Tibial artery (tissue), 4 donors: ENCODE measurements at regions not wholly inside any gene's neighbourhood (a gene's known extent, or its start where the extent isn't known, plus 50 kb on each side); places are given as distances from the start of the nearest gene placed in this dataset.
"Not testable (repeated sequence)": the region's sequence is repeated elsewhere in the genome, so short reads cannot be mapped to it uniquely, and the experiment has no call there.

Source experiments
- DNase-seq, 2 donors: peaks; one replicate each; pipeline ENCODE4 v3.0.0-alpha.2; 2019
- H3K27ac ChIP-seq, 2 donors: fragments of 200-600 bp; sonication (generic) in 1 of 2; 1 replicate in 1 of 2; 2 replicates in 1 of 2; pipeline ENCODE4 v1.5.1; 2018 to 2019; ENCODE audit warnings: mild to moderate bottlenecking in 1 of 2
- H3K27me3 ChIP-seq, 2 donors: fragments of 200-600 bp; sonication (generic) in 1 of 2; one replicate each; pipeline versions ENCODE4 v1.5.1 to v1.6.0; 2016 to 2019
- H3K36me3 ChIP-seq, 3 donors: fragments of 200-600 bp; sonication (generic) in 2 of 3; one replicate each; pipeline ENCODE4 v1.5.1; 2016 to 2019; ENCODE audit warnings: mild to moderate bottlenecking in 2 of 3
- H3K4me1 ChIP-seq, 4 donors: fragments of 200-600 bp; sonication (generic) in 2 of 4; 1 replicate in 3 of 4; 2 replicates in 1 of 4; pipeline ENCODE4 v1.5.1; 2016 to 2019
- H3K4me3 ChIP-seq, 2 donors: fragments of 200-600 bp; sonication (generic) in 1 of 2; 1 replicate in 1 of 2; 2 replicates in 1 of 2; pipeline ENCODE4 v1.5.1; 2018 to 2019; ENCODE audit warnings: mild to moderate bottlenecking in 2 of 2
- H3K9me3 ChIP-seq, 3 donors: fragments of 200-600 bp; sonication (generic) in 1 of 3; one replicate each; pipeline ENCODE4 v1.5.1; 2016 to 2019
- CTCF ChIP-seq, 2 experiments: fragments of 200-600 bp in 1 of 2; fragments of 450-650 bp in 1 of 2; IDR thresholded peaks; one replicate each; pipeline ENCODE4 v1.5.1; 2017 to 2019; ENCODE audit warnings: antibody characterized with exemption in 2 of 2, mild to moderate bottlenecking in 1 of 2, moderate library complexity in 1 of 2
- intact Hi-C: fragments of 100-400 bp; cut with DNase I; formaldehyde crosslinking; loops from one replicate; pipeline ENCODE4 v1.15.0; 2023; ENCODE audit warnings: low total_unique reads

- intact Hi-C loops, result no loop called here
- Histone ChIP-seq H3K4me3 (no peak overlapping the region), H3K27me3 (no peaks in the 10 kb centered on the region), H3K27ac (no peak overlapping the region), H3K36me3 (no peaks in the 10 kb centered on the region), H3K9me3 (peaks cover 0 to 3% (median 0%) of the 10 kb centered on the region in 3 donors), H3K4me1 (no peaks in the 10 kb centered on the region)
- no peak for DNase-seq
- TF ChIP-seq CTCF (IDR thresholded peaks at IDR 0.05), result peak; percentile 44 to 47
Observed at GRCh38 chr3:155995525-155996370, 124.6 kb upstream of the KCNAB1 start.

GRCh38 chr3:155996882-155997281 lies 123.5 kb upstream of the KCNAB1 start:
- no peak overlapping the region for H3K4me3 ChIP-seq
- no peaks in the 10 kb centered on the region for H3K36me3 ChIP-seq
- DNase-seq, result no peak
- no peak overlapping the region for H3K27ac ChIP-seq
- H3K4me1 ChIP-seq, result no peaks in the 10 kb centered on the region
- TF ChIP-seq CTCF (IDR thresholded peaks at IDR 0.05), result no peak
- H3K9me3 ChIP-seq, result peaks cover 0 to 3% (median 0%) of the 10 kb centered on the region in 3 donors
- H3K27me3 ChIP-seq, result no peaks in the 10 kb centered on the region
- intact Hi-C loops, result no loop called here

GRCh38 chr3:155998173-155998572 lies 122.2 kb upstream of the KCNAB1 start:
- H3K9me3 ChIP-seq, DNase-seq, H3K36me3 ChIP-seq, intact Hi-C loops, H3K27ac ChIP-seq, H3K4me3 ChIP-seq, H3K27me3 ChIP-seq, H3K4me1 ChIP-seq: not testable (repeated sequence)

GRCh38 chr3:156005736-156006135 lies 114.6 kb upstream of the KCNAB1 start:
- Histone ChIP-seq H3K9me3 (no peaks in the 10 kb centered on the region), H3K4me3 (no peak overlapping the region), H3K4me1 (no peaks in the 10 kb centered on the region), H3K36me3 (no peaks in the 10 kb centered on the region), H3K27ac (no peak overlapping the region), H3K27me3 (no peaks in the 10 kb centered on the region)
- intact Hi-C loops, result loop anchor here (10.0 kb wide), 1 partner anchor 1069 kb away; no protein-coding TSS in a partner anchor
- no peak for TF ChIP-seq CTCF (IDR thresholded peaks at IDR 0.05)
- no peak for DNase-seq

- Histone ChIP-seq H3K4me3 (no peak overlapping the region), H3K27me3 (no peaks in the 10 kb centered on the region), H3K27ac (no peak overlapping the region), H3K36me3 (no peaks in the 10 kb centered on the region), H3K4me1 (no peaks in the 10 kb centered on the region), H3K9me3 (no peaks in the 10 kb centered on the region)
- TF ChIP-seq CTCF (IDR thresholded peaks at IDR 0.05), result peak; percentile 17 to 35
- intact Hi-C loops, result no loop called here
- no peak for DNase-seq
Observed at GRCh38 chr3:156010829-156011228, 109.5 kb upstream of the KCNAB1 start.

GRCh38 chr3:156014489-156014888 lies 105.9 kb upstream of the KCNAB1 start:
- Histone ChIP-seq H3K27me3 (no peaks in the 10 kb centered on the region), H3K27ac (no peak overlapping the region), H3K4me1 (no peaks in the 10 kb centered on the region), H3K9me3 (no peaks in the 10 kb centered on the region), H3K36me3 (no peaks in the 10 kb centered on the region), H3K4me3 (no peak overlapping the region)
- no peak for TF ChIP-seq CTCF (IDR thresholded peaks at IDR 0.05)
- no peak for DNase-seq
- intact Hi-C loops, result no loop called here
